Gastrocnemius medialis (tissue), 4 donors: ENCODE measurements at regions not wholly inside any gene's neighbourhood (a gene's known extent, or its start where the extent isn't known, plus 50 kb on each side); places are given as distances from the start of the nearest gene placed in this dataset.

ENCODE experiments used
- CTCF ChIP-seq, 5 experiments: fragments of 450-650 bp in 3 of 5; fragments of 200-600 bp in 2 of 5; sonication (generic) in 2 of 5; IDR thresholded peaks in 4 of 5; conservative IDR thresholded peaks in 1 of 5; 1 replicate in 4 of 5; 2 replicates in 1 of 5; pipeline ENCODE4 v1.5.1; 2016 to 2019; ENCODE audit warnings: antibody characterized with exemption in 5 of 5, mild to moderate bottlenecking in 3 of 5, moderate library complexity in 3 of 5
- POLR2A ChIP-seq, 2 donors: fragments of 450-650 bp; IDR thresholded peaks; one replicate each; pipeline ENCODE4 v1.6.1; 2017; ENCODE audit warnings: antibody characterized with exemption in 2 of 2, mild to moderate bottlenecking in 2 of 2, moderate library complexity in 2 of 2

- TF ChIP-seq CTCF (IDR thresholded peaks at IDR 0.05 in 4 of 5, conservative IDR thresholded peaks at IDR 0.05 in 1 of 5): no peak
- TF ChIP-seq POLR2A (IDR thresholded peaks at IDR 0.05): no peak
These were observed 68.8 kb downstream of the RMI2 start for GRCh38 chr16:11413907-11414595.
